ENCODE measurements at regions not wholly inside any gene's neighbourhood (a gene's known extent, or its start where the extent isn't known, plus 50 kb on each side); places are given as distances from the start of the nearest gene placed in this dataset.

- no peak for TF ChIP-seq CTCF (IDR thresholded peaks at IDR 0.05)
- no peak for TF ChIP-seq REST (IDR thresholded peaks at IDR 0.05; ENCODE audit: insufficient read depth in 1 of 2, low read depth in 2 of 2, low read length in 1 of 2)
- TF ChIP-seq SIN3A (IDR thresholded peaks at IDR 0.05; ENCODE audit: borderline replicate concordance, insufficient read depth, low read depth, low read length), result no peak
- no peak for TF ChIP-seq TCF7L2 (IDR thresholded peaks at IDR 0.05; ENCODE audit: low read depth, low read length)
- TF ChIP-seq POLR2AphosphoS5 (IDR thresholded peaks at IDR 0.05; ENCODE audit: low read depth, low read length), result no peak
Observed at GRCh38 chr20:24866742-24867141, 82.3 kb upstream of the CST7 start.
